Globus pallidus (tissue), 1 donor: ENCODE measurements at regions not wholly inside any gene's neighbourhood (a gene's known extent, or its start where the extent isn't known, plus 50 kb on each side); places are given as distances from the start of the nearest gene placed in this dataset.
"Not testable (repeated sequence)": the region's sequence is repeated elsewhere in the genome, so short reads cannot be mapped to it uniquely, and the experiment has no call there.

Experiments used
- DNase-seq: peaks from one replicate; pipeline ENCODE4 v3.0.0-alpha.2; 2015; ENCODE audit warnings: low spot score

DNA sequence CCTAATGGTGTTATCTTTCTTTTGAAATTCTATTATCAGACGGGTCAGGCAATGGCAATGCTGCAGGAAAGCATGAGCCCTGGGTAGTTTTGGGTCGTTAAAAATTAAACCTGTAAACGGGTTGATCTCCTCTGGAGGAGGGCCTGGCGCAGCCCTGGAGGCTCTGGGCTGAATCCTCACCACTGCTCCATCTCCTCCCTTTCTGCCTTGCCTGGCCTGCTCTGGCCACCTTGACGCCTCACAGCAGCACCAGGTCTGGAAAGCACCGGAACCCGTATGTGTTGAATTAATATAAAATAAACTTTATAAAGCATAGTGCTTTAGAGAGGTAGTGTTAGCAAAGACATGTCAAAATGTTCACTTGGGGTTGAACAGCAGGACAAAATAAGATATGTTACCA lies 316.1 kb downstream of the LNPK start:
- DNase-seq, result no peak

DNA sequence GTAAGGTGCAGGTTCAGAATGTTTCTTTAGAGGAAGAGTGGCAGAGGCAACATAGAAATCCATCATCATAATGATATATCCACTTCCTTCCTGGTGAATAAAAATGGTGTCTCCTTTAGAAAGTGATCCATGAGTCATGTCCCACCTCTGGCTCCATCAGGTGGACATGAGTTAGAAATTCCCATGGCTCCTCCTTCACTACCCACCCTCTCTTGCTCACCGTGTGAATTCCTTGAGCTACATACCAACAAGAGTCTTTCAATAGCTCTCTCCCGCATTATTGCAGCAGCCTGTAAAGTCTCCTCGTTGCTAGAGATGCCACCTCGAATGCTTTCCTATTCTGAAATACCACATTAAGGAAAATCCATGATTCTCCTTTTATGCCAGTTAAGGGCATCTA lies 317.6 kb downstream of the LNPK start:
- DNase-seq, result no peak

DNA sequence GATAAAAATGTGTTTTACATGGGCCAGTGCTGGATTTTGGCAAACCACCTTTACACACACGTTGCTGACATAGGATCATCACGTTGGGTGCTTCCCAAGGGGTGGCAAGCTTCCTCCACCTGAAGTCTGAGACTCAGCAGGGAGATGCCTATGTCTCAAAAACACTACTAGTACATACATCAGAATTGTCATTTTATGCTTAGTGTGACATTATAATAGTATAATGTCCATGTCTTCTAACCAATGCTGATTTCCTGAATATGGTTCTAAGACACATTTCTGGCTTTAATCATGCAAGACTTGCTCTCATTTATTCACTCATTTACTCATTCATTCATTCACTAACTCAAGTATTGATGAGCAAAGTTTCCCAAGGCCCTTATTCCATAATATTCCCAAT lies 322.3 kb downstream of the LNPK start:
- no peak for DNase-seq

DNA sequence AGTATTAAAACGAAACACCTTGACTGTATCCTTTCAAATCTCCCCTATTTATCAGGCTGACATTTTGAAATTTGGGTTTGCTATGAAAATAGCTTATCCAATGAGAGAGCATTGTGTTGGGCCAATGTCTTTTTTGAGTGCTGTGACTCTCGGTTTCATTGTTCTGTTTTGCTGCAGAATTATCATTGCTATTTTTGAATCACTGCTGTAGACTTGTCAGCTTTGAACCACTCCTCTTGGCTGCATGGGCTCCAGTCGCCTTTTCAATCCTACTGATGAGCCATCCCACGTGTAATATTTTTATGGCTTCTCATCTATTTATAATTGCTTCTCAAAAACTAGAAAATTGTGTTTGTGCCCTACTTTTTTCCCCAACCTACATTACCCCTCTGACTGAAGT lies 322.8 kb downstream of the LNPK start:
- DNase-seq, result no peak

DNA sequence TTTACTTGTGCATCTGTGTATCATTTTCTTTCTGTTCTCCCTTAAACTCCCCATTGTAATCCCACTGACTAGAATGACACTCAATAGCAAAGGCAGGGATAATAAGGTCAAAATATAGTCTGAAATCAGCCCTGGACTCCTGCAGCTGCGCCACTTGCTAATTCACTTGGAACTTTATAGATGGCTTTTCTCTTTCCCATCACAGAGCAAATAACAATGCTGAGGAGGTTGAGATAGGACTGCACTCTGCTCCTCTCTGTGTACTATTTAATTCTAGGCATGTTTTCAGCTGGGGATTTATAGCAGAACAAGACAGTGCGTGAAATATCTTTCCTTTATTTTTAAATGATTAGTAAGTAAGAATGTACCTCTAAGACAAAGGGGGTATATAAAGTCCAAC lies 324.2 kb downstream of the LNPK start:
- DNase-seq, result no peak

DNA sequence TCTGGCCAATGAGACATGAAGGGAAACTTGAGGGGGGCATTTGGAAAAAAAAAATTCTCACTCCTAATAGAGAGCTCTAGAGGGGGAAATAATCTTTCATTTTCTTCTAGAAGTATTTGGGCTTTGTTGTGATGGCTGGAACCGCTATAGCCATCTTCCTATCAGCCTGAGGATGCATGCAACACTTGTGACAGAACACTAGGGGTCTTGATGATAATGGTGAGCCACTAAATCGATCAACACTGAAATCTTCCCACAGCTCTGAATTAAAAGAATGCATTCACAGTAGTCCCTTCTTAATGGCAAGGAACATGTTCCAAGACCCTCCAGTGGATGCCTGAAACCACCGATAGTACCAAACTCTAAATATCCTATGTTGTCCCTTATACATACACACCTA lies 325.3 kb downstream of the LNPK start:
- DNase-seq, result no peak

DNA sequence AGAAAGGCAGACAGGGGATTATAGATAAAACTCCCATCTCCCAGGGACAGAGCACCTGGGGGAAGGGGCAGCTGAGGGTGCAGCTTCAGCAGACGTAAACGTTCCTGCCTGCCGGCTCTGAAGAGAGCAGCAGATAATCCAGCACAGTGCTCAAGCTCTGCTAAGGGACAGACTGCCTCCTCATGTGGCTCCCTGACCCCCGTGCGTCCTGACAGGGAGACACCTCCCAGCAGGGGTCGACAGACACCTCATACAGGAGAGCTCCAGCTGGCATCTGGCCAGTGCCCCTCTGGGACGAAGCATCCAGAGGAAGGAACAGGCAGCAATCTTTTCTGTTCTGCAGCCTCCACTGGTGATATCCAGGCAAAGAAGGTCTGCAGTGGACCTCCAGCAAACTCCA lies 333.3 kb downstream of the LNPK start:
- DNase-seq, result not testable (repeated sequence)

DNA sequence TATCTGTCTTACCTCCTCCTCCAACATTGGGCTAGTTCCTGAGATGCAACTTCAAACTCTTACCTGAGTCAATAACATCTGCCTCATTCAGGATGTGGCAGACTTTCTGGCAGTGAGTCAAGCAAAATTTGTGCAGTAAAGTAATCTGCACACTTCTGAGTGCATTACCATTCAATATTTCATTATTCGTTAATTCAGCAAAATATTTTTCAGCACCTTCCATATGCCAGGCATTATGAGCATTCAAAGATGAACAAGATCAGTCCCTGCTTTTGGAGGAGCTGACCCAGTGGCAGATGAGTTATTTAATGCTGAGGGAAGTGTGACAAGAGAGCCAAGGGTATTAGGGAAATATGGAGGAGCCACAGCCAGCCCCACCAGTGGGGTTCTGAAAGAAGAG lies 339.7 kb downstream of the LNPK start:
- no peak for DNase-seq

DNA sequence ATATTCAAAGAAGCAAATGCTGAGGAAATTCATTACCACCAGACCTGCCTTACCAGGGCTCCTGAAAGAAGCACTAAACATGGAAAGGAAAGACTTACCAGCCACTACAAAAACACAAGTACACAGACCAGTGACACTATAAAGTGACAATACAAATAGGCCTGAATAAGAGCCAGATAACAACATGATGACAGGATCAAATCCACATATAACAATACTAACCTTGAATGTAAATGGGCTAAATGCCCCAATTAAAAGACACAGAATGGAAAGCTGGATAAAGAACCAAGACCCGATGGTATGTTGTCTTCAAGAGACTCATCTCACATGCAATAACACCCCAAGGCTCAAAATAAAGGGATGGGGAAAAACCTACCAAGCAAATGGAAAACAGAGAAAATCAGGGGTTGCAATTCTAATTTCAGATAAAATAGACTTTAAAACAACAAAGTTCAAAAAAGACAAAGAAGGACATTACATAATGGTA lies 353.4 kb downstream of the LNPK start:
- DNase-seq, result no peak

DNA sequence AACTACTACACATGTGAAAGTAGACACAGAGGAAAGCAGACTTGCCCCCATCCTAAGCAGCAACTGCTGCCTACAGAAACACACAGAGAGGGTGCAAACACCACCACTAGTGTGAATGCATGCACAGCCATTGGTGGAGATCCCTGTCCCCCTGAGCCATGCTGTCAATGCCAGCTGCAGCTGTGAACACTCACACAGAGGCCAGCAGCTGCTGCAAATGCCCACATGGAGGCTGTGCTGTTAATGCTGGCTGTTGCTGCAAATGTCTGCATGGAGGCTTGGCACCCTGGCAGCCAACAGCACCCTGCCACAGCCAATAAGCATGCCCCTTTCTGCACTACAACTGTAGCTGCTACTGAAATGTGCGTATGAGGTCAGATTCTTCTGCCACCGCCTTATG lies 355.0 kb downstream of the LNPK start:
- no peak for DNase-seq

DNA sequence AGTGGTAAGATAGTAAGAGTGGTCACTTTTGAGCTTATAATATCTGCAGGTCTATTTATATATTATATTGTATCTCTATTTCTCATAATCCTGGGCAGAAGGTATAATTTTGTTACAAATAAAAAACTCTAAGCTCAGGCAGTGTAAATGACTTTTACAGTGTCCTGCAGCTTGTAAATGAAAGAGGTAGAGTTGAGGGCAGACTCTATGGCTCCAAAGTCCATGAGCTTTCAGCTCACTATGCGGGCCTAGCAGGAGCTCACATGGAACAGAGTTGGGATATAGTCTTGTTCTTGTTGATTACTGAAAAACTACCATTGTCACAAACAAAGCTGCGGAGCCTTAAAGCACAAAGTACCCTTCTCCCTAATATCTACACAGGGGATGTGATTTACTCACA lies 361.4 kb downstream of the LNPK start:
- no peak for DNase-seq

DNA sequence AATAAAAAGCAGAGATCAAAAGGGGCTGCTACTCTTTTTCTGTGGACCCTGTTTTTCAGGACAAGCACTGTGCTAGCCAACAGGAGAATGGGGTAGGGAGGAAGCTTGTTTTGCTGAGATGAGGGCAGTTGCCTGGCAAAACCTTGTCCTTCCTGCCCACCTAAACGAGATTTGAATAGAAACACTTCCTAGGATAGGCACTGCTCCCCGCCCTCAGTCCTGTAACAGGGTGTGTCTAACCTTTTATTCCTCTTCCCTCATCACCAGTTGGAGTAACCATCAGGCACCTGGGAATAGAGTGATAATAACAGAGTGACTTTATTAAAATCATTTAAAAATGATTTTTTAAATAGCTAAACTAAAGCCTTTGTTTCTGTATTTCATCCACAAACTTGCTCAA lies 368.8 kb downstream of the LNPK start:
- no peak for DNase-seq

DNA sequence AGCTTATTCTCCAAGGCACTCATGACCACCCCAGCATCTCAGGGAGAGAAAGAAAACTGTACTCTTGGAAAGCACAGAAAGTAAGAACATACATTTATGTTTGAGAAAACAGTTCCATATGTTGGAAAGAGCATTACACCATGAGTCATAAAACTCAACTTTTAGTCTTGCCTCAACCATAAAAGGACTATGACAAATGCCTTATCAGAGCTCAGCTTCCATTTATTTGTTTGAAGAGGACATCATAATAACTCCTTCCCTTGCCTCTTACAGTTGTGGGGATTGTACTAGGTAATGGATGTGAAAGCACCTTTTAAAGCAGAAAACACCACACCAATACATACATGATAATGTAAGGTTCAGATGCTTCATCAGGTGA lies 370.8 kb downstream of the LNPK start:
- DNase-seq, result no peak

DNA sequence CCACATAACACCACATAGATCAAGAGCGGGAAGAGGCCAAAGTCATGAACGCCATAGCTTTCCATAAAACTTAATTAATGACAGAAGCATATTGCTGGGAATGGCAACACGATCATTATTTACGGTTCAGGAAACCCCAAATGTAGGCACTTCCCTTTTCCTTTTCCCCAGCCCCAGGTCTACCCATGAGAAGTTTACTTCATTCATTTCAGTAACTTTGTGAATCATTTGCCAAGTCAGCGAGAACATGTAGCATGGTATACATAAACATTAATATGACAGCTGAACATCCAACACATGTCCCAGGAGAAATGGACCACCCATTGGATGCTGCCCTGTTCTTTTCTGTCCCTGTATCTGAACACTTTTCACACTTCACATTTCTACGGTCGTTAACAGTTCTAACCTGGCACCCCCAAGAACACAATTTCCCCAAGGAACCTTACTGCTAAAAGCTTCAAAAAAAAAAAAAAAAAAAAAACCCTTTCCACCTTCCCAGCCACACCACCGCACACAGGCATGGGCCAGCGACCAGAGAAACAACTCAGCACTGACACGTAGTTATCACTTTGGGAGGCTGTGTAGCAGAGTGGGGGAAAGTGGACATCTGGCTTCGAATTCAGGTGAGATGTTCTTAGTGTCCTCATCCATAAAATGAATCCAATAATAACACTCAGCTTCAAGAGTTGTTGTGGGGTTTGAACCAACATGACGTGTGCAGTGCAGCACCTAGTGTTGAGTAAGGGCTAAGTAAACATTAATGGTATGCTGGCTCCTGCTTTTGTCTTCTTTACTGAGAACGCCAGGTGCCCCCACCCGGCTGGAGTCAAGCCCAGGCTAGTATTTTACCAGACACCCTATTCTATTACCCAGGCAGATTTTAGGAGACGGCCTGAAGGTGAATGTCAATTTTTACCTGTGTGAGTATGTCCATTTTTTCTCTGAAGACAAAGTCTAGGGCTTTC lies 371.5 kb downstream of the LNPK start:
- no peak for DNase-seq

DNA sequence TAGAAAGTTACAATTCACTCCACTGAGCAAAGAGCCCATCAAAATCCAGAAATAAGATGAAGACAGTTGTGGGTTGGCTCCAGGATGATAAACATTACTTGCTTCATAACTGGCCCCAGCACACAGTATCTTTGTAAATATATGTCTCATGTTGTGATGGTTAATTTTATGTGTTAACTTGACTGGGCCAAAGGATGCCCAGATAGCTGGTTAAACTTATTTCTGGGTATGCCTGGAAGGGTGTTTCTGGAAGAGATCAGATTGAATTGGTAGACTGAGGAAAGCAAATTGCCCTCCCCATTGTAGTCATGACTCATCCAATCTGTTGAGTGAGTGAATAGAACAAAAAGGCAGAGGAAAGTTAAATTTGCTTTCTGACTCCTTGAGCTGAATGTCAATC lies 373.8 kb downstream of the LNPK start:
- no peak for DNase-seq

DNA sequence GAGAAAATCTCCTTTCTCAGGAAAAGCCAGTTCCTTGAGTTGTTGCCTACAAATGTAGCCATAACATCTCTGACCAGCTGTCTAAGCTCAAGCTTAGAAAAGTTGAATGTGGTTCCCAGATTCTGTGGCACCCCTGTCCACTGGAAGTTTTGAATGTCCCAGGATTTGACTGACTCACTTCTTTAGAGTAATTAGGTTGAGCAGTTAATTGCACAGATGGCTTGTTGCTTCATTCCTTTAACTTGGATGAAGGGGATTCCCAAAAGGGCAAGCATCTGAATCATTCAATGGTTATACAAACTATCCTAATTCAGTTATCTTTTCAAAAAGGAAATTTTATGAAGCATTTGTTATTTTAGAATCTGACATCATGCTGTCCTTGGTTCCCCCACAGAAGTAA lies 374.7 kb downstream of the LNPK start:
- DNase-seq, result no peak

DNA sequence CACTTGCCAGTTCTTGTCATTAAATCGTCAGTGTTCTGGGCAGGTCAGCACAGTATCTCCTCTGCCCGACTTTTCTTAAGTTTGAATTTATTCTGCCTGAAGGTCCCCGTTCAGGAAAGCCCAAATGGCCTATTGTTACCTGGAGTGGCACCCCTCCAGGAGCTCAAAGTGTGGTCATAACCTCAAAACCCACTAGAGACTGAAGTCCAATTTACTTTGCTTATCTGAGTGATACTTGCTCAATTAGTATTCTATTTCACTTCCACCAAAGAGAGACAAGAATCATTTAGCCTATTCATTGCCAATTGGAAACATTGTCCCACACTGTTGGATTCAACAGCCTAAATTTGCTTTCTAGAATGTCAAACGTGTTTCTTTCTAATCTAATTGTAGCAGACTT lies 375.3 kb downstream of the LNPK start:
- DNase-seq, result no peak

DNA sequence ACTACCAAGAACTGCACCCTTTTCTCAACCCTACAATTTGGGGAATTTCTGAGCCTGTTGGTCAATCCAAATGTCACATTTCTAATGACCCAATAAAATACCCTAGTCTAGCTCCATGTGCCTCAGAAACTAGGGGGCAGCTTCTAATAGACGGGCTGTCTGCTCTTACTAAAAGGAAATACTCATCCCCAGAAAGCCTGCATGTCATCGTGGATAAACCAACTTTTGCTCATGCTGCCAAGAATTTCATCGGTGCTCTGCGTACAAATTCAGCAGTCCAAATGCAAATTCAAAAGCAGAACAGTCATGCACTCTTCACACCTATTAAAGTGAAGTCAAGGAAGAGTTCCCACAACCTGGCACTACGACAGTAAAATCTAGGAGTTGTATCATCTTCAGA lies 377.3 kb downstream of the LNPK start:
- no peak for DNase-seq

DNA sequence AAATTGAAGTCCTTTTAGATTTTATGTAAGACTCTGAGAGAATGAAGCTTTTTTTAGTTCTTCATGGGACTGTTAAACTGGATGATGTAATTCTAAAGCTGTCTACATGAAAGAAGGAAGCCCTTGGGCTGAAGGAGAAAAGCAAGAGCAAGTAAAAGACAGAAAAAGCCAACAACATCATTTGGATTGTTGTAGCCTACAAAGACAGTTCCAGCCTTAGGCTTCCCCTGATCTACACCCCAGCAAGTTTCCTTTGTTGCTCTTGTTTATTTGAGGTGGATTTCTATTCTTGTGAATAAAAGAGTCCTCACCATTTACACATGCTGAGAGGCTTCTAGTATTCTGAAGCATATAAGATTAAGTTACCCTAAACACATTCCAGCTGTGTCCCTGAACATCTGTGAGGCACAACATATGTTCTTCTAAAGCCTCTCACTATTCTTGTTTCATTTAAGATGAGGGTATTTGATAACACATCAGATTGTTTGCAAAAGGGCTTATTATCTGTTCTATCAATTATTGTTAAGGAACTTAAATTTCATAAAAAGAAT lies 377.8 kb downstream of the LNPK start:
- no peak for DNase-seq

DNA sequence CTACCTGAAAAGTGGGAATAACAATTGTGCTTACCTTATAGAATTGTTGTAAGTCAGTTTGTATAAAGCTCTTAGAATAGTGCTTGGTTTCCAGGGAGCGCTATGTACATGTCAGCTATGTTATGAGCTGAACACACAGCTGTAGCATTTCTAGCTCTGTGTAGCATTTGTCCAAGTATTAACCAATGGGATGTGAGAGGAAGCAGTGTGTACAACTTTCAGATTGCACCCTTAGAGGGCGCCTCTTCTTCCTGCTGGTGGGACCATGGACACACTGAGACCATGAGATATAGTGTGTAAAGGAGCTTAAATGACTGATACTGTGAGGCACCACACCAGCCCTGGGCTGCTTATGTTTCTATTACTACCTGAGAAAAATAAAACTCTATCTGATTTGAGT lies 380.2 kb downstream of the LNPK start:
- DNase-seq, result no peak

DNA sequence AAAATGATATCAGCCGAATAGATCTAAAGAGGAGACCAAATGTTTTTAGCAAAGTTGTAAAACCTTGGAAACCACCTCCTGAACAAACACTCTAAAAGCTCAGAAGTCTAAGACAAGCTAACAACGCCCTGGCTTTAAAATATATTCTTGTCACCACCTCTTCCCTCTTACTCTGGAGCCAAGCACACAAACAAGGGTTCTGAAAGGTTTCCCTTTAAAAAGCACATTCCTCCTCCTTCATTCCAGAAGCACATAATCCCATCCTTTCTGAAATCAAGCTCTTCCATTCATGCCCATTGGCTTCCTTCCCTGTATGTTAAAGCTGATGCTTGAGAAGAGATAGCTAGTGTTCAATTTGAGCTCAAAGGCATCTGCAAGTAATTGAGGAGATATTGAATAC lies 382.0 kb downstream of the LNPK start:
- no peak for DNase-seq

DNA sequence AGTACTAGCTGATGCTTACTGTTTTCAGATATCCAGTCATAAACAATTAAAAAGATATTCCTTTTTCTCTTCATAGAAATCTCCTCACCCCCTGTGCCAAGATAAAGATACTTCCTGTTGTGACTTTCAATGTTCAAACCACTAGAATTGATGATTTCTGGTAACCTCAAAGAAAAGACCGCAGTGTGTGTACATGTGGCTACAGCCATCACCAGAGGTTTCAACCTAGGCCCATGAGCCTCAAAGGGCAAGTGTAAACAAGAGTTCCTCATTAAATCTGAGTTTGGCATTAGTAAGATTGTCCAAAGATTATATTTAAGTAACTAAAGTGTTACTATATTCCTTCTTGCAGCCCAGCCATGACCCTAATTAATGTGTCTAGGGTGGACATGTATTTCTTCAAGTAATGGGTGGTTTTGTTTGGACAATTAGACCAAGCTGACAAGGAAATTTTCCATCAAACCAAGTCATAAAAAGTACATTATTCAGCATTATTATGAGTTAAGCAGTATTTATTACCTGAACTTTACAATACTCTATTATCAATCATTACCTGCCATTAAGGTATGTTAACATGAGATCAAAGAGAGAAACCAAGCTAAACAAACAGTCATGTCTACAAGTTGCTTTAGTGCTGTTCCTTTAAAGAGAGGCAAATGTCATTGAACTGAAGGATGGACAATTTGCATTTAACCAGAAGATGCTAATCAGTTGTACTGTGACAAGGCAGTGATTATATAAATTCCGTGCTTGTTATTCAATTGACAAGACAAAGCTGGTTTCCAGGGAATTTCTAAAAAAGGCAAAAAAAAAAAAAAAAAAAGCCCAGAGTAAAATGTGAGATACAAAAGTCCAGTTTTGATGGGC lies 382.7 kb downstream of the LNPK start:
- no peak for DNase-seq

DNA sequence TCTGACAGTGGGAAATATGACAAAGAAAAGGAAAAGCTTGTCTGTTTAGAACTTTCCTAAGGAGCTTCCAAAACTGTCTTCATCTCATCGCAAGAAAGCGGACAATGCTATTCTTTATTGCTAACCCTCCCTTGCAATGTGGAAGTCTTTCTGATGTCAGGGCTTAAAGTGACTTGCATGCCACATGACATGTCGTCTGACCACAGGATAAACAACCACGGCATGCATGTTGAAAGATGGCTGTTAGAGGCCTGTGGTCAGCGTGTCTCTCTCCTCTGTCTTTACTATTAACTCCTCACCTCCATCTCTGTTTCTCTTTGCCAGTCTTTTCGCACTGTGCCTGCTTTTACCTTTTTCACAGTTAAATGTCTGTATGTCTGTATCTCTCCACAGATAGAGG lies 389.8 kb downstream of the LNPK start:
- DNase-seq, result no peak
